ENCODE measurements at regions not wholly inside any gene's neighbourhood (a gene's known extent, or its start where the extent isn't known, plus 50 kb on each side); places are given as distances from the start of the nearest gene placed in this dataset.
A peak's percentile ranks its signal among the peaks of the same experiment; 100 is the strongest.

DNA sequence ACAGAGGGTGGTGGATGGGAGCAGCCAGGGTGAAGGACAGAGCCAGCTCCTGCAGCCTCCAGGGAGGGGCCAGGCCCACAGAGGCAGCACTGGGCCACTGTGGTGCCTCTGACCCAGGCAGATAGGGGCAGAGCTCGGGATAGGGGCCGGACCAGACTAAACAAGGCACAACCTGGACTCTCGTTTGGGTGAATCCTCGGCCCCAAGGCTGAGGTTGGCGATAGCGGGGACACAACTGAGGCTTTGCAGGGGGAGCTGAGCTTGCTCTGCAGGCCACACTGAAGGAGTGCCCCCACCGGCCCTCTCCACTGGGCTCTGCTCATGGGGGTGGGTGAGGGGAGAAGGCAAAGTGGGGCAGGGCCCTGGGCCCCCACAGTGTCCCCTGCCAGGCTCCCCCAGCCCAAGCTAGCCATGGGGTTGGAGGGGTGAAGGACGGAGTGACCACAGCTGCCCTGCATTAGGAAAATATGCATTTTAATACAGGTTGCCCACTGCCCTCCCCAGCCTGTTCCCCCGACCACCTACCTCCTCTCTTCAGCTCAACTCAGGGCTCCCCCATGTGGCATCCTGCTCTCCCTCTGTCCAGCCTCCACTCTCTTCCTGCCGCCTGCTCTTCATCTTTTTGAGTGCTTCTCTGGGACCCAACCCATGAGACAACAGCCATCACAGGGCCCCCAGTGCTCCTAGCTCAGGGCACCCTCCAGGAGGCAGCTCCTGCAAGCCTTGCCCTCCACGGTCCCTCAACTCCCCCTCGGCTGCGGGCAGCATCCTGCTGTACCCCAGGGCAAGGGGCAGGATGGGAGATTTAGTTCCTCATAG is 152.8 kb downstream of the INHBB start:
- Histone ChIP-seq H3K9ac (replicated peaks in 1 of 4; ENCODE audit: extremely low read depth in 1 of 4, low read depth in 3 of 4, low read length in 3 of 4) (no peak overlapping the region), H3K4me1 (replicated peaks in 1 of 4; ENCODE audit: control insufficient read depth in 3 of 4, insufficient read depth in 4 of 4, low read length in 3 of 4) (no peaks in the 10 kb centered on the region; a peak in 1 of 7 replicates), H3K27me3 (replicated peaks in 1 of 4; ENCODE audit: control insufficient read depth in 3 of 4, extremely low read depth in 1 of 4, insufficient read depth in 3 of 4, low read length in 3 of 4) (peaks cover 0 to 9% (median 5%) of the 10 kb centered on the region in 4 experiments; a peak in 4 of 7 replicates), H3K23me2 (ENCODE audit: low read depth, low read length) (no peaks in the 10 kb centered on the region), H2BK20ac (ENCODE audit: low read length) (no peak overlapping the region), H4K5ac (ENCODE audit: insufficient read length, low read depth, low read length) (no peak overlapping the region), H3K4me3 (ENCODE audit: extremely low read depth in 1 of 4, insufficient read depth in 2 of 4, low read depth in 3 of 4, low read length in 4 of 4) (no peak overlapping the region), H3K23ac (ENCODE audit: insufficient read length) (no peak overlapping the region), H4K8ac (ENCODE audit: extremely low read depth, insufficient read depth, low read length) (peak overlapping the region; percentile 59; the same call in 1 of the 2 replicates), H3K36me3 (ENCODE audit: control insufficient read depth in 2 of 4, insufficient read depth in 4 of 4, low read length in 3 of 4) (no peaks in the 10 kb centered on the region), H3K79me2 (ENCODE audit: control insufficient read depth in 1 of 2, insufficient read depth in 2 of 2, low read length in 2 of 2) (no peaks in the 10 kb centered on the region), H3K4ac (replicated peaks; ENCODE audit: insufficient read length, low read depth, low read length) (no peak overlapping the region), H3K56ac (replicated peaks; ENCODE audit: insufficient read length, low read depth, low read length) (no peak overlapping the region), H3K18ac (ENCODE audit: extremely low read depth, low read length) (no peak overlapping the region), H2BK12ac (ENCODE audit: low read depth, low read length) (no peak overlapping the region), H4K91ac (replicated peaks; ENCODE audit: insufficient read length, low read length) (no peak overlapping the region), H2AFZ (ENCODE audit: low read length) (no peak overlapping the region), H4K20me1 (replicated peaks in 1 of 2; ENCODE audit: control insufficient read depth in 1 of 2, insufficient read depth in 2 of 2, low read length in 2 of 2) (peaks cover 0 to under 1% of the 10 kb centered on the region in 2 experiments), H3K9me3 (ENCODE audit: insufficient read depth in 2 of 2, low read depth in 1 of 2, low read length in 1 of 2) (no peaks in the 10 kb centered on the region), H3K14ac (ENCODE audit: insufficient read length) (no peak overlapping the region), H3K27ac (ENCODE audit: low read depth, low read length) (no peak overlapping the region), H2BK5ac (ENCODE audit: low read depth, low read length) (no peak overlapping the region), H3K4me2 (ENCODE audit: insufficient read depth in 1 of 2, low read depth in 2 of 2, low read length in 2 of 2) (no peak overlapping the region), H2AK5ac (ENCODE audit: low read depth, low read length) (no peak overlapping the region), H2BK120ac (replicated peaks; ENCODE audit: low read depth, low read length) (no peak overlapping the region), H2BK15ac (ENCODE audit: low read length) (no peak overlapping the region), H3K79me1 (ENCODE audit: low read depth, low read length) (no peaks in the 10 kb centered on the region)
- ChIA-PET CTCF (ENCODE audit: partially characterized antibody) (interaction anchor here (0.9 to 3.3 kb wide), 19 partner anchors 8 to 183 kb away, joined by 3 to 13 read pairs (median 5); no protein-coding TSS in a partner anchor), POLR2A (ENCODE audit: partially characterized antibody) (interaction anchor here (1.1 kb wide), 1 partner anchor 12 kb away, joined by 3 read pairs; no protein-coding TSS in a partner anchor)
- WGBS, 2 experiments (ENCODE audit: extremely low coverage in 1 of 2, insufficient coverage in 1 of 2, insufficient read length in 1 of 2, insufficient replicate concordance in 2 of 2, low coverage in 1 of 2, low lambda C conversion rate in 2 of 2, missing lambda C conversion rate in 1 of 2), result 79% methylated on average over 12 of the region's 13 CpGs; no CpG with 5 or more reads in 1 of the 2 experiments
- DNase-seq (ENCODE audit: low read depth in 1 of 2, low spot score in 2 of 2) (no peak), FAIRE-seq (no peak)
- TF ChIP-seq KDM5A (IDR thresholded peaks at IDR 0.05; ENCODE audit: low read length), result no peak
- no peak for TF ChIP-seq SP4 (IDR thresholded peaks at IDR 0.05; ENCODE audit: low read length)
- no peak for TF ChIP-seq HDAC2 (IDR thresholded peaks at IDR 0.05; ENCODE audit: borderline replicate concordance in 1 of 2, low read depth in 2 of 2, low read length in 2 of 2)
- TF ChIP-seq GTF2F1 (IDR thresholded peaks at IDR 0.05; ENCODE audit: borderline replicate concordance, low read depth, low read length), result no peak
